Endothelial cell of umbilical vein (primary cell): ENCODE measurements at regions not wholly inside any gene's neighbourhood (a gene's known extent, or its start where the extent isn't known, plus 50 kb on each side); places are given as distances from the start of the nearest gene placed in this dataset.
"Not testable (repeated sequence)": the region's sequence is repeated elsewhere in the genome, so short reads cannot be mapped to it uniquely, and the experiment has no call there.

Source experiments
- BruUV-seq: library from RNA; stranded (reverse); fragments of 400-500 nt; replicated peaks from 2 replicates; lab custom pipeline; 2021; lab: Mats Ljungman, UMichigan
- CTCF ChIA-PET: fragments of 300-600, 350-600 bp; sonication (Branson Sonifier 250); formaldehyde crosslinking; loops from one replicate; lab custom pipeline; 2021; ENCODE audit warnings: antibody characterized with exemption, inconsistent platforms; lab: Charles Lee
- POLR2A ChIA-PET: fragments of 300-600, 350-600 bp; sonication (Branson Sonifier 250); formaldehyde crosslinking; loops from one replicate; lab custom pipeline; 2021; ENCODE audit warnings: antibody characterized with exemption, inconsistent platforms; lab: Charles Lee
- DNase-seq: peaks from one replicate; pipeline ENCODE4 v3.0.0-alpha.2; 2011; ENCODE audit warnings: low read depth, low spot score
- FAIRE-seq: peaks from 2 replicates; lab custom pipeline; 2011; peaks lifted over from hg19 to GRCh38; lab: Jason Lieb, UNC
- H2AFZ ChIP-seq: 2 replicates; pipeline ENCODE4 v1.6.0; 2012; ENCODE audit warnings: low read depth, low read length, control low read depth, inconsistent platforms
- H3K27ac ChIP-seq: 2 replicates; pipeline ENCODE4 v1.5.1; 2011; ENCODE audit warnings: low read depth, mild to moderate bottlenecking, control low read depth, low read length, moderate library complexity; ENCODE audit not compliant: insufficient read depth
- H3K27me3 ChIP-seq, 2 experiments: 2 replicates each; pipeline versions ENCODE4 v1.6.0 to v1.6.1; 2011; ENCODE audit warnings: low read length in 2 of 2, mixed read lengths in 1 of 2; ENCODE audit not compliant: control insufficient read depth in 2 of 2, insufficient read depth in 2 of 2
- H3K36me3 ChIP-seq, 2 experiments: 2 replicates in 1 of 2; 3 replicates in 1 of 2; pipeline ENCODE4 v1.5.1; 2011; ENCODE audit warnings: low read length in 2 of 2, mild to moderate bottlenecking in 1 of 2, moderate library complexity in 1 of 2; ENCODE audit not compliant: control insufficient read depth in 2 of 2, insufficient read depth in 2 of 2; ENCODE audit errors: extremely low read depth in 1 of 2
- H3K4me1 ChIP-seq: 3 replicates; pipeline ENCODE4 v1.5.1; 2011; ENCODE audit warnings: mild to moderate bottlenecking, low read length; ENCODE audit not compliant: control insufficient read depth, insufficient read depth; ENCODE audit errors: extremely low read depth
- H3K4me2 ChIP-seq: 2 replicates; pipeline ENCODE4 v1.6.1; 2011; ENCODE audit warnings: low read length, control low read depth, mixed read lengths; ENCODE audit not compliant: insufficient read depth
- H3K4me3 ChIP-seq, 3 experiments: fragments of 200-600 bp in 1 of 3; sonication (generic), shearing (Covaris generic) in 1 of 3; replicated peaks in 1 of 3; 2 replicates each; pipeline ENCODE4 v1.5.1; 2011 to 2016; ENCODE audit warnings: control low read depth in 3 of 3, low read length in 3 of 3, mild to moderate bottlenecking in 2 of 3, inconsistent platforms in 1 of 3, low read depth in 1 of 3, moderate library complexity in 1 of 3; ENCODE audit not compliant: insufficient read depth in 1 of 3
- H3K79me2 ChIP-seq: 2 replicates; pipeline ENCODE4 v1.6.0; 2012; ENCODE audit warnings: low read length, inconsistent platforms; ENCODE audit not compliant: control insufficient read depth, insufficient read depth
- H3K9ac ChIP-seq: replicated peaks from 2 replicates; pipeline ENCODE3; 2011; ENCODE audit warnings: low read length, control low read depth; ENCODE audit not compliant: insufficient read depth; ENCODE audit errors: extremely low read depth
- H3K9me1 ChIP-seq: replicated peaks from 3 replicates; pipeline ENCODE4 v1.6.0; 2011; ENCODE audit warnings: mild to moderate bottlenecking, low read length; ENCODE audit not compliant: control insufficient read depth, insufficient read depth; ENCODE audit errors: extremely low read depth
- H3K9me3 ChIP-seq: replicated peaks from 2 replicates; pipeline ENCODE4 v1.5.1; 2012; ENCODE audit warnings: low read length, inconsistent platforms; ENCODE audit not compliant: control insufficient read depth, insufficient read depth
- H4K20me1 ChIP-seq: replicated peaks from 2 replicates; pipeline ENCODE3; 2011; ENCODE audit warnings: mild to moderate bottlenecking, low read length; ENCODE audit not compliant: control insufficient read depth, insufficient read depth; ENCODE audit errors: extremely low read depth
- CTCF ChIP-seq, 2 donors: IDR thresholded peaks; 1 replicate in 1 of 2; 2 replicates in 1 of 2; pipeline ENCODE4 v1.5.1; 2011; ENCODE audit warnings: low read length in 2 of 2, mild to moderate bottlenecking in 2 of 2, moderate library complexity in 2 of 2, control low read depth in 1 of 2, inconsistent platforms in 1 of 2, low read depth in 1 of 2; ENCODE audit not compliant: insufficient read depth in 1 of 2; ENCODE audit errors: extremely low read depth in 1 of 2
- dilution Hi-C: fragments of 300-500 bp; cut with MboI; formaldehyde crosslinking; loops from one replicate; pipeline ENCODE4 v1.15.0; 2019; ENCODE audit warnings: low sequenced_read_pairs; ENCODE audit not compliant: extremely low pct_ligation_motif_present
- intact Hi-C: fragments of 100-400 bp; cut with micrococcal nuclease; formaldehyde crosslinking; loops from one replicate; pipeline ENCODE4 v1.10.0; 2022

DNA sequence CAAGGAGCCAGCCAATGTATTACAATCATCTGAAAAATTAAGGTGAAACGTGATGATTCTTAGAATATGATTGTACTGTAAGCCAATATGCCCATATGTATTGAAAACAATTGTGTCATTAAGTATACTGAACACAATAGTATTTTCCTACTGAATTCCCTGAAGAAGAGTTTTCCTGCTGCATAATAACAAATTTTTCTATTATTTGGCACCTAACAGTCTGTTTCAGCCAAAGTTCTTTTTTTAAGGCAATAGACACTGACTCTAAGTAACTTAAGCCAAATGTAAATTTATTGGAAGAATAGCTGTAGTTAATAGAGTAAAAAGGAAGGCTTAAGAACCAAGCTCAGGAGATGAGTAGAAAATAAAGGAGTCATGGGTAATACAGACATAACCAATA, 220.6 kb downstream of the PPP4R3C start:
- BruUV-seq = no TSS peak
- FAIRE-seq = peak; percentile 38

GRCh38 chrX:27241981-27242380, 221.2 kb downstream of the PPP4R3C start:
- H3K4me2 ChIP-seq = no peak overlapping the region
- no peak for TF ChIP-seq CTCF (IDR thresholded peaks at IDR 0.05; ENCODE audit: extremely low read depth in 1 of 2, insufficient read depth in 1 of 2, low read depth in 1 of 2, low read length in 2 of 2)
- H3K4me3 ChIP-seq = no peak overlapping the region
- H3K36me3 ChIP-seq = no peaks in the 10 kb centered on the region
- no peaks in the 10 kb centered on the region for H3K79me2 ChIP-seq
- intact Hi-C loops = no loop called here
- FAIRE-seq = no peak
- POLR2A ChIA-PET = no interaction called here
- H3K4me1 ChIP-seq = no peaks in the 10 kb centered on the region
- H3K9me3 ChIP-seq = no peaks in the 10 kb centered on the region
- H4K20me1 ChIP-seq = no peaks in the 10 kb centered on the region
- CTCF ChIA-PET = no interaction called here
- no peak overlapping the region for H3K9ac ChIP-seq
- H2AFZ ChIP-seq = no peak overlapping the region
- BruUV-seq = no TSS peak
- no peaks in the 10 kb centered on the region for H3K27me3 ChIP-seq
- dilution Hi-C loops = no loop called here
- no peaks in the 10 kb centered on the region for H3K9me1 ChIP-seq
- H3K27ac ChIP-seq = no peak overlapping the region
- peak; percentile 48 for DNase-seq

More for the DNA sequence above, 220.6 kb downstream of the PPP4R3C start:
- dilution Hi-C loops = no loop called here
- no peak for DNase-seq
- no peaks in the 10 kb centered on the region for H3K79me2 ChIP-seq
- no peak overlapping the region for H3K4me2 ChIP-seq
- no peak for TF ChIP-seq CTCF (IDR thresholded peaks at IDR 0.05; ENCODE audit: extremely low read depth in 1 of 2, insufficient read depth in 1 of 2, low read depth in 1 of 2, low read length in 2 of 2)
- no peaks in the 10 kb centered on the region for H3K36me3 ChIP-seq
- intact Hi-C loops = no loop called here
- no peak overlapping the region for H3K9ac ChIP-seq
- no peak overlapping the region for H3K27ac ChIP-seq
- no peaks in the 10 kb centered on the region for H3K4me1 ChIP-seq
- no peak overlapping the region for H2AFZ ChIP-seq
- H3K27me3 ChIP-seq = no peaks in the 10 kb centered on the region
- no peaks in the 10 kb centered on the region for H4K20me1 ChIP-seq
- ChIA-PET CTCF (no interaction called here), POLR2A (no interaction called here)
- H3K9me3 ChIP-seq = no peaks in the 10 kb centered on the region
- no peaks in the 10 kb centered on the region for H3K9me1 ChIP-seq
- H3K4me3 ChIP-seq = no peak overlapping the region

DNA sequence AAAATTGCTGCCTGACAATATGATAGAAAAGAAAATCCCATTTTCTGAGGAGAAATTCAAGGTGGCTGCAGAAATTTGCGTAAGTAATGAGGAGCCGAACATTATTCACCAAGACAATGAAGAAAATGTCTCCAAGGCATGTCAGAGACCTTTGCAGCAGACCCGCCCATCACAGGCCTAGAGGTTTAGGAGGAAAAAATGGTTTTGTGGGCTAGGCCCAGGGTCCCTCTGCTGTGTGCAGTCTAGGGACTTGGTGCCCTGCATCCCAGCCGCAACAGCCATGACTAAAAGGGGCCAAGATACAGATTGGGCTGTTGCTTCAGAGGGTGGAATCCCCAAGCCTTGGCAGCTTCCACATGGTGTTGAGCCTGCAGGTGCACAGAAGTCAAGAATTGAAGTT, 223.1 kb downstream of the PPP4R3C start:
- H3K27me3 ChIP-seq, H3K9me1 ChIP-seq, H3K79me2 ChIP-seq, H3K4me2 ChIP-seq, DNase-seq, CTCF ChIA-PET, H3K27ac ChIP-seq, H3K9ac ChIP-seq, FAIRE-seq, BruUV-seq, H3K36me3 ChIP-seq, H4K20me1 ChIP-seq, H3K4me3 ChIP-seq, dilution Hi-C loops, H3K4me1 ChIP-seq, POLR2A ChIA-PET, intact Hi-C loops, H2AFZ ChIP-seq, H3K9me3 ChIP-seq: not testable (repeated sequence)
